ENCODE measurements at regions not wholly inside any gene's neighbourhood (a gene's known extent, or its start where the extent isn't known, plus 50 kb on each side); places are given as distances from the start of the nearest gene placed in this dataset.

DNA sequence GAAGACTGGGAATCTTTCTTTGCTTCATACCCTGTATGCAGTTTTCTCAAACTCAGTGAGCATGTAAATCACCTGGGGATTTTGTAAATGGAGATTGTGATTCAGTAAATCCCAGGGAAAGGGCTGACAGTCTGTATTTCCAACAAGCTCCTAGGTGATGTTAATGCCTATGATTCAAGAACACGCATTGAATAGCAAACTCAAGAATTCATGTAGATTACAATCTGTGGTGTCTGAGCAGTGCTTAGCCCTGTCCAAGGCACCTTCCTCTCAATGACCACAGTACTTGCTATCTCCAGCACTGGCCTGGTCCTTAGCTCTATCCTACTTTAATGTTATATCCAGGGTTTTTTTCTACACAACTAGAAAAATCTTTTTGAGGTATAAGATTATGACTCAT is 721.4 kb upstream of the MEF2C start:
- Histone ChIP-seq H3K4me1 (ENCODE audit: insufficient read depth, low read length) (no peaks in the 10 kb centered on the region), H3K4me3 (ENCODE audit: low read depth in 1 of 2, low read length in 2 of 2) (no peak overlapping the region), H3K9me3 (ENCODE audit: low read length) (no peaks in the 10 kb centered on the region), H3K27ac (ENCODE audit: low read depth, low read length) (no peak overlapping the region), H3K9ac (ENCODE audit: low read length) (no peak overlapping the region), H3K36me3 (ENCODE audit: insufficient read depth, low read length) (no peaks in the 10 kb centered on the region), H3K27me3 (ENCODE audit: control insufficient read depth in 1 of 2, insufficient read depth in 2 of 2, low read length in 2 of 2) (no peaks in the 10 kb centered on the region)

DNA sequence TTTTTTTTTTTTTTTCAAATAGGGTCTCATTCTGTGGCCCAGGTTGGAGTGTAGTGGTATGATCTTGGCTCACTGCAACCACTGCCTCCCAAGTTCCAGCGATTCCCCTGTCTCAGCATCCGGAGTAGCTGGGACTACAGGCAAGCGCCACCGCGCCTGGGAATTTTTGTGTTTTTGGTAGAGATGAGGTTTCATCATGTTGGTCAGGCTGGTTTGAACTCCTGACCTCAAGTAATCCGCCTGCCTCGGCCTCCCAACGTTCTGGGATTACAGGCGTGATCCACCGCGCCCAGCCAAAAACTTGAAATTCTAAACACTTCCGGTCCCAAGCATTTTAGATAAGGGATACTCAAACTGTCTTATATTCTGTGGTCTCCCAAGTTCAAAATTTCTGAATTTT is 718.9 kb upstream of the MEF2C start:
- no peaks in the 10 kb centered on the region for H3K36me3 ChIP-seq (ENCODE audit: insufficient read depth, low read length)
- no peaks in the 10 kb centered on the region for H3K4me1 ChIP-seq (ENCODE audit: insufficient read depth, low read length)
- H3K4me3 ChIP-seq (ENCODE audit: low read depth in 1 of 2, low read length in 2 of 2) = no peak overlapping the region
- no peak overlapping the region for H3K27ac ChIP-seq (ENCODE audit: low read depth, low read length)
- H3K9ac ChIP-seq (ENCODE audit: low read length) = no peak overlapping the region
- no peaks in the 10 kb centered on the region for H3K27me3 ChIP-seq (ENCODE audit: control insufficient read depth in 1 of 2, insufficient read depth in 2 of 2, low read length in 2 of 2)
- no peaks in the 10 kb centered on the region for H3K9me3 ChIP-seq (ENCODE audit: low read length)

DNA sequence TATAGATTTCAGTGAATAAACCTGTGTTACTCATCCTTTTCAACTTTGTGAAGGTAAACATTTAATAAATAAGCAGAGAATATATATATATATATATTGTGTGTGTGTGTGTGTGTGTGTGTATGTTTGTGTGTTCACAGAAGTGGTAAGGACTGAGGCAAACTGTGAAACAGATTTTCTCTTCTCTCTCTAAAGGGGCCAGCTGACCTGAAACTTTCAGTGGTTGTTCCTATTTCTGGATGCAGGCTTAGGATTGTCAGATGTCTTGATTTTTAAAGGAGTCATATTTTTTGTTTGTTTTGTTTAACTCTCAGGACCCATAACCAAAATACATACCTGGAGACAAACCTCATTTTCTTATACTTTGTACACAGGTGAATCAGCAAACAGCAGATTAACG is 714.9 kb upstream of the MEF2C start:
- H3K27ac ChIP-seq (ENCODE audit: low read depth, low read length) = no peak overlapping the region
- H3K36me3 ChIP-seq (ENCODE audit: insufficient read depth, low read length) = no peaks in the 10 kb centered on the region
- no peaks in the 10 kb centered on the region for H3K9me3 ChIP-seq (ENCODE audit: low read length)
- H3K4me3 ChIP-seq (ENCODE audit: low read depth in 1 of 2, low read length in 2 of 2) = no peak overlapping the region
- H3K4me1 ChIP-seq (ENCODE audit: insufficient read depth, low read length) = no peaks in the 10 kb centered on the region
- H3K9ac ChIP-seq (ENCODE audit: low read length) = no peak overlapping the region
- H3K27me3 ChIP-seq (ENCODE audit: control insufficient read depth in 1 of 2, insufficient read depth in 2 of 2, low read length in 2 of 2) = no peaks in the 10 kb centered on the region

DNA sequence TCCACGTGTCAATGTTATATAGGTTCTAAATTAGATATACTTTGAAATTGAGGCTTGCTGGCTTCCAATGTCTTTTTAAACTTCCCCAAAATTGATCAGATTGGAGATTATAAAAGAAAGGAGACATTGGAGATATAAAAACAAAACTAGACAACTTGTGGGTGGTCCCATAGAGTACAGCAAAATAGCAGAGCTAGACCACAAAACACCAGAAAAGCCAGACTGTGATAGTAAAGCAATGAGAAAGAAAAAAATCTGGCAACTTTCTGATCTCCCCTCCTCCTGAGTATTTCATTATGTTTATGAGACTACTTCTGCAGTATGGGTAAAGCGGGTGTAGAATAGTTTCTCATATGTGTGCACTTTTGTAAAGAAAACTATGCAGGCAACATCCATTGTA is 713.8 kb upstream of the MEF2C start:
- no peak overlapping the region for H3K9ac ChIP-seq (ENCODE audit: low read length)
- no peaks in the 10 kb centered on the region for H3K36me3 ChIP-seq (ENCODE audit: insufficient read depth, low read length)
- no peaks in the 10 kb centered on the region for H3K27me3 ChIP-seq (ENCODE audit: control insufficient read depth in 1 of 2, insufficient read depth in 2 of 2, low read length in 2 of 2)
- no peaks in the 10 kb centered on the region for H3K9me3 ChIP-seq (ENCODE audit: low read length)
- no peak overlapping the region for H3K27ac ChIP-seq (ENCODE audit: low read depth, low read length)
- H3K4me3 ChIP-seq (ENCODE audit: low read depth in 1 of 2, low read length in 2 of 2) = no peak overlapping the region
- no peaks in the 10 kb centered on the region for H3K4me1 ChIP-seq (ENCODE audit: insufficient read depth, low read length)

DNA sequence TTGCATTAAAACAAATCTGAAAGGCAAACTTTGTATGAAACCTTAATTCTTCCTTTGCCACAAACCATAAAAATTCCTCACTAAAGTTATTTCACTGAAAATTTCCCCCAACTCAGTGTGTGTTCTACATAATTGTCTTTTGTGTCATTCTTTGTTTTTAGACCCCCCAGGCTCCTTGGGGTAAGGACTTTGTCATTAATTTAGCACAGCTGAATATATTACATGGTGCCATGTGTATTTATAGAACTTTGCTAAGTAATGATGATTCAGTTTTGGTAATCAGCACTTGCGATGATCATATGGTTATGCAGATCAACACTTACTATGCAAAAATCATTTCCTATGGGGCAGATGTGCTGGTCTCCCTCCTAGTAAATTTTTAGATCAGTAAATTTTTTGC is 712.1 kb upstream of the MEF2C start:
- no peaks in the 10 kb centered on the region for H3K36me3 ChIP-seq (ENCODE audit: insufficient read depth, low read length)
- H3K9ac ChIP-seq (ENCODE audit: low read length) = no peak overlapping the region
- no peaks in the 10 kb centered on the region for H3K4me1 ChIP-seq (ENCODE audit: insufficient read depth, low read length)
- H3K9me3 ChIP-seq (ENCODE audit: low read length) = no peaks in the 10 kb centered on the region
- H3K27me3 ChIP-seq (ENCODE audit: control insufficient read depth in 1 of 2, insufficient read depth in 2 of 2, low read length in 2 of 2) = no peaks in the 10 kb centered on the region
- no peak overlapping the region for H3K27ac ChIP-seq (ENCODE audit: low read depth, low read length)
- no peak overlapping the region for H3K4me3 ChIP-seq (ENCODE audit: low read depth in 1 of 2, low read length in 2 of 2)

DNA sequence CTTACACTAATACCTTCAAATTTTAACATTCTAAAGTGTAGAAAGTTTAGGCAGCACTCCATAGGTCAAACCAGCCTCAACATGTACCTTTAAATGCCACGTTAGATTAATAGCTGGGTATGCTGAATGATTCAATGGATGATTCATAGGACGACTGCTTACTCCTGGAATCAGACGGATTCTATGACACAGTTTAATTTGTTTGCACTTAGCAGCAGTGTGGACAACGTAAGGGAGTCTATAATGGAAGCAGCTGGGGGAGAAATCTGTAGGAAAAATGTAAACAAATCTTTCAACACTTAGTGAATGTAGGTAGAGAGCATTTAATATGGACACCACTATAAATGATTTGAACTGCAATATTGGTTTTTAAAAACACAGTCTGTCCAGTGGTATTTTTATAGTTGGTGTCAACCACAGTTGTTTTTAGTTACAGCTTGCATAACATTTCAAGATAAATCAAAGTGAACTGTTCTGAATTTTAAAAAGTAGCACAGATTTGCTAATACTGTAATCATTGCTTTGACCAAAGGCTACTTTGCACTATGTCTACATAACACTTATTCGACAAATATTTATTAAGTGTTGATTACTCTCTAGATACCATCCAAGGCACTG is 701.5 kb upstream of the MEF2C start:
- Histone ChIP-seq H3K27ac (ENCODE audit: low read depth, low read length) (no peak overlapping the region), H3K9me3 (ENCODE audit: low read length) (no peaks in the 10 kb centered on the region), H3K4me3 (ENCODE audit: low read depth in 1 of 2, low read length in 2 of 2) (no peak overlapping the region), H3K27me3 (ENCODE audit: control insufficient read depth in 1 of 2, insufficient read depth in 2 of 2, low read length in 2 of 2) (no peaks in the 10 kb centered on the region), H3K9ac (ENCODE audit: low read length) (no peak overlapping the region), H3K36me3 (ENCODE audit: insufficient read depth, low read length) (no peaks in the 10 kb centered on the region), H3K4me1 (ENCODE audit: insufficient read depth, low read length) (no peaks in the 10 kb centered on the region)

DNA sequence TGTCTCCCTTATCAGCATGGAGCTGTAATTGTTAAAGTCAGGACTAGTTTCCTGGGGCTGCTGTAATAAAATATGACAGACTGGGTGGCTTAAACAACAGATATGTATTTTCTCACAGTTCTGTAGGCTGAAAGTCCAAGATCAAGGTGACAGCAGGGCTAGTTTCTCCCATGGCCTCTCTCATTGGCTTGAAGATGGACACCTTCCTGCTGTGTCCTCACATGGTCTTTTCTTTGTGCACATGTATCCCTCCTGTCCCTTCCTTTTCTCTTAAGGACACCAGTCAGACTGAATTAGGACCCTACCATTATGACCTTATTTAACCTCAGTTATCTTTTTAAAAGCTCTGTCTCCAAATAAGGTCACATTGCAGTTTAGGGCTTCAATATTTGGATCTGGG is 700.5 kb upstream of the MEF2C start:
- Histone ChIP-seq H3K9me3 (ENCODE audit: low read length) (no peaks in the 10 kb centered on the region), H3K27ac (ENCODE audit: low read depth, low read length) (no peak overlapping the region), H3K4me1 (ENCODE audit: insufficient read depth, low read length) (no peaks in the 10 kb centered on the region), H3K4me3 (ENCODE audit: low read depth in 1 of 2, low read length in 2 of 2) (no peak overlapping the region), H3K36me3 (ENCODE audit: insufficient read depth, low read length) (no peaks in the 10 kb centered on the region), H3K27me3 (ENCODE audit: control insufficient read depth in 1 of 2, insufficient read depth in 2 of 2, low read length in 2 of 2) (no peaks in the 10 kb centered on the region), H3K9ac (ENCODE audit: low read length) (no peak overlapping the region)

DNA sequence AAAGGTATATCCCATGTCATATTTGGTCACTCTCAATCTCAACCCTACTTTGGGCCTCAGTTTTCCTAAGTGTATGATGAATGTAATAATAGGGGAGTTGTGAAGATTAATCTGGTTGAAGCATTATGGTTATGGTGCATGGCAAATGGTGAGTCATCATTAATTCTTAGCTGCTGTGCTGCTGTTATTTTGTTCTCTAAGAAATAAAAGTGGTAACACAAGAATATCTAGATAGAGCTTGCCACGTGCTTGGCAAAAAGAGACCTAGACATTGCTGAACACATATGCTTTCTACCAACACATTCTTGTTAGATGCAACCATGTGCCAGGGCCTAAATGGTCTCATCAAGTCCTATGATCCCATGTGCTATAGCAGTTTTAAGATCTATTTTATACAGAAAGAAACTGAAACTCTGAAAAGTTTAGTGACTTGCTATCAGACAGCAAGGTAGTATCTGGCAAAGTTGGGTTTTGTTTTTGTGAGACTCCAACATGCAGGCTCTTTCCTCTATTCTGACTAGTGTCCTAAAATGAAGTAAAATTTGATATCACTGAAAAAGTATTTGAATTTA is 699.9 kb upstream of the MEF2C start:
- H3K36me3 ChIP-seq (ENCODE audit: insufficient read depth, low read length) = no peaks in the 10 kb centered on the region
- H3K9ac ChIP-seq (ENCODE audit: low read length) = no peak overlapping the region
- H3K27me3 ChIP-seq (ENCODE audit: control insufficient read depth in 1 of 2, insufficient read depth in 2 of 2, low read length in 2 of 2) = no peaks in the 10 kb centered on the region
- no peaks in the 10 kb centered on the region for H3K4me1 ChIP-seq (ENCODE audit: insufficient read depth, low read length)
- no peaks in the 10 kb centered on the region for H3K9me3 ChIP-seq (ENCODE audit: low read length)
- no peak overlapping the region for H3K4me3 ChIP-seq (ENCODE audit: low read depth in 1 of 2, low read length in 2 of 2)
- H3K27ac ChIP-seq (ENCODE audit: low read depth, low read length) = no peak overlapping the region

DNA sequence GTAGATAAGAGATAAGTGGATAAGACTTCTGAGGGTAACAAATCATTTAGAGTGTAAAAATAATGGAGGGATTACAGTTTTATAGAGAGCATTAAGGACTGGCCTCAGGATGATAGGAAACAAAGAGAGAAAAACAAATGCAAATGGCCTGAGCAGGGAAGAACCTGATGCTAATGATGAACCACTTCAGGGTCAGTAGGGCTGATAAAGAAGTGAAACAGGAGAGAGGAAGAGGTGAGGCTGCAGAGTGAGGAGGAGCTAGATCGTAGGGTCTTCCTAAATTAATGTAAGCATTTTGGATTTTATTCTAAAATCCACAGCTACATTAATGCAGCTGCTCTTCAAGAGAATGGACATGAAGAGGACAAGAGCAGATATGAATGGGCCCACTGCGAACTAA is 698.0 kb upstream of the MEF2C start:
- Histone ChIP-seq H3K27me3 (ENCODE audit: control insufficient read depth in 1 of 2, insufficient read depth in 2 of 2, low read length in 2 of 2) (no peaks in the 10 kb centered on the region), H3K9me3 (ENCODE audit: low read length) (no peaks in the 10 kb centered on the region), H3K9ac (ENCODE audit: low read length) (no peak overlapping the region), H3K27ac (ENCODE audit: low read depth, low read length) (no peak overlapping the region), H3K4me3 (ENCODE audit: low read depth in 1 of 2, low read length in 2 of 2) (no peak overlapping the region), H3K36me3 (ENCODE audit: insufficient read depth, low read length) (no peaks in the 10 kb centered on the region), H3K4me1 (ENCODE audit: insufficient read depth, low read length) (no peaks in the 10 kb centered on the region)

DNA sequence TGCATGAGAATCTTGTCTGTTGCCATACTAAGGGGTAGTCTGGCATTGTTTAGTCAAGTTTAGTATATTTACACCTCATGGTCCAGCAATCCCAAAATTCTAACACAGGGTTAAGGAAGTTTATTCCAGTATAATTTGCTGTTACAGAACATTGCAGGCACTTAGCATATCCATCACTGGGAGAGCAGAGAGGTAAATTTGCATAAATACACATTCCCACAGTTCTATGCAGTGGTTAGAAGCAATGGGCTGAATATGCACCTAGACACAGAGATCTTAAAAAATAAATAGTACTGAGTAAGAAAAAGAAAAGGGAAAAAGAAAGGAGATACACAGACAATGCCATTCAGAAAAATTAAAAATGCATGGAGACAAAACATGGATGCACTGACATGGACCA is 692.3 kb upstream of the MEF2C start:
- Histone ChIP-seq H3K27ac (ENCODE audit: low read depth, low read length) (no peak overlapping the region), H3K4me1 (ENCODE audit: insufficient read depth, low read length) (no peaks in the 10 kb centered on the region), H3K9ac (ENCODE audit: low read length) (no peak overlapping the region), H3K4me3 (ENCODE audit: low read depth in 1 of 2, low read length in 2 of 2) (no peak overlapping the region), H3K27me3 (ENCODE audit: control insufficient read depth in 1 of 2, insufficient read depth in 2 of 2, low read length in 2 of 2) (no peaks in the 10 kb centered on the region), H3K9me3 (ENCODE audit: low read length) (no peaks in the 10 kb centered on the region), H3K36me3 (ENCODE audit: insufficient read depth, low read length) (no peaks in the 10 kb centered on the region)

DNA sequence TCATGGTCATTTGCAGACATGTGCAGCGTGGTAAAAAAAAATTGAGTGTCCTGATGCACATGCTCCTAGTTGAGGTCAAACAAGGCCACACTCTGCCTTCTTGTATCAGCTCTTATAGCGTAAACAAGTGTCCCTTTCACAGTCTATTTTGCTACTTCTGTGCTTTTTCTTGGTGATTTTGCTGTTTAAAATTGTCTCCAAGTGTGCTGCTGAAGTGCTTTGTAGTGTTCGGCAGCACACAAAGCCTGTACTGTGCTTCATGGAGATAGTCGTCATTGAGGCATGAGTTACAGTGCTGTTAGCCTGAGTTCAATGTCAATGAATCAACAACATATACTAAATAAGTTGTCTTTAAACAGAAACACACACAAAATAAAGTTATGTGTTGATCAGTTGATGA is 690.4 kb upstream of the MEF2C start:
- Histone ChIP-seq H3K27ac (ENCODE audit: low read depth, low read length) (no peak overlapping the region), H3K9me3 (ENCODE audit: low read length) (no peaks in the 10 kb centered on the region), H3K4me3 (ENCODE audit: low read depth in 1 of 2, low read length in 2 of 2) (no peak overlapping the region), H3K9ac (ENCODE audit: low read length) (no peak overlapping the region), H3K4me1 (ENCODE audit: insufficient read depth, low read length) (no peaks in the 10 kb centered on the region), H3K36me3 (ENCODE audit: insufficient read depth, low read length) (no peaks in the 10 kb centered on the region), H3K27me3 (ENCODE audit: control insufficient read depth in 1 of 2, insufficient read depth in 2 of 2, low read length in 2 of 2) (no peaks in the 10 kb centered on the region)

DNA sequence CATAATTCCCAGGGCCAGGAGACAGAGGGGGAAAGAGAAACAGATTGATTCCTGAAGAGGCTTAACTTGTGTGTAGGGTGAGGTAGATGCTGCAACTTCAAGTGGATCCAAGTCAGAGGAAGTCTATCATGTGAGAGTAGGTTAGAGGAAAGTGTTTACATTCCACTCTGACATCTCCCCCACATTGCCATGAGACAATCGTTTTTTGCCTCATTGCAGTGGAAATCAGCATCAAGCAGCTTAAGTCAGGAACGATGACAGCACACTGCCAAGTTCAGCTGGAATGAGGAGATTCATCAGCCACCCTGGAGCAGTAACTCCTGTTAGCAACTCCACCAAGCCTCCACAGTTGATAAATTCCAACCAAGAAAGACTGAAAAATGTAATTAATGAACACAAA is 689.7 kb upstream of the MEF2C start:
- Histone ChIP-seq H3K36me3 (ENCODE audit: insufficient read depth, low read length) (no peaks in the 10 kb centered on the region), H3K9me3 (ENCODE audit: low read length) (no peaks in the 10 kb centered on the region), H3K9ac (ENCODE audit: low read length) (no peak overlapping the region), H3K4me1 (ENCODE audit: insufficient read depth, low read length) (no peaks in the 10 kb centered on the region), H3K27ac (ENCODE audit: low read depth, low read length) (no peak overlapping the region), H3K4me3 (ENCODE audit: low read depth in 1 of 2, low read length in 2 of 2) (no peak overlapping the region), H3K27me3 (ENCODE audit: control insufficient read depth in 1 of 2, insufficient read depth in 2 of 2, low read length in 2 of 2) (no peaks in the 10 kb centered on the region)

Data from muscle layer of colon (tissue), 2 donors.